Upper lobe of left lung (tissue), 4 donors: ENCODE measurements at regions not wholly inside any gene's neighbourhood (a gene's known extent, or its start where the extent isn't known, plus 50 kb on each side); places are given as distances from the start of the nearest gene placed in this dataset.

Experiments
- POLR2A ChIP-seq, 4 donors: fragments of 450-650 bp; IDR thresholded peaks; one replicate each; pipeline ENCODE4 v1.5.1; 2016 to 2017; ENCODE audit warnings: antibody characterized with exemption in 4 of 4, mild to moderate bottlenecking in 2 of 4
- POLR2AphosphoS5 ChIP-seq, 2 donors: sonication (generic); formaldehyde crosslinking; IDR thresholded peaks; one replicate each; pipeline ENCODE4 v1.5.1; 2017; ENCODE audit warnings: antibody characterized with exemption in 2 of 2
- TF ChIP-seq, protein P1 (sequence below), 6 experiments: fragments of 450-650 bp in 4 of 6; fragments of 200-600 bp in 2 of 6; sonication (generic) in 2 of 6; IDR thresholded peaks; one replicate each; pipeline ENCODE4 v1.5.1; 2016 to 2019; ENCODE audit warnings: antibody characterized with exemption in 6 of 6

DNA sequence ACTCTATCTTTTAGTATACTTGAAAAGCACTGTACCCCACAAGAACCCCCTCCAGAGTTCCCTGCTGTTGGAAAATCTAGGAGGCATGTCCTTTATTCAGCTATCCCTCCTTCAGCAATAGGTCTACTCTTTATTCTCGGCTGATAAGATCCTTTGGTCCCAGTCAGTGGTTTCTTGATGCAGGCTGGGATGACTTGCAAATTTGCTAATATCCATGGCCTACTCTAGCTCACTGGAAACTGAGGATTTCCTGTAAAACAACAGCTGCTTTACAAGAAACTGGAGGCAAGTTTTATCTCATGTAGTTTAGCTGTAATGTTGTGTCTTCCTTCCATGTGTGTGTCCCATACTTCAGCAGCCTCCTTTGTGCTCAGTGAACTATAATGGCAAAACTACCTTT is 183.9 kb upstream of the SCN7A start:
- TF ChIP-seq, protein P1, sequence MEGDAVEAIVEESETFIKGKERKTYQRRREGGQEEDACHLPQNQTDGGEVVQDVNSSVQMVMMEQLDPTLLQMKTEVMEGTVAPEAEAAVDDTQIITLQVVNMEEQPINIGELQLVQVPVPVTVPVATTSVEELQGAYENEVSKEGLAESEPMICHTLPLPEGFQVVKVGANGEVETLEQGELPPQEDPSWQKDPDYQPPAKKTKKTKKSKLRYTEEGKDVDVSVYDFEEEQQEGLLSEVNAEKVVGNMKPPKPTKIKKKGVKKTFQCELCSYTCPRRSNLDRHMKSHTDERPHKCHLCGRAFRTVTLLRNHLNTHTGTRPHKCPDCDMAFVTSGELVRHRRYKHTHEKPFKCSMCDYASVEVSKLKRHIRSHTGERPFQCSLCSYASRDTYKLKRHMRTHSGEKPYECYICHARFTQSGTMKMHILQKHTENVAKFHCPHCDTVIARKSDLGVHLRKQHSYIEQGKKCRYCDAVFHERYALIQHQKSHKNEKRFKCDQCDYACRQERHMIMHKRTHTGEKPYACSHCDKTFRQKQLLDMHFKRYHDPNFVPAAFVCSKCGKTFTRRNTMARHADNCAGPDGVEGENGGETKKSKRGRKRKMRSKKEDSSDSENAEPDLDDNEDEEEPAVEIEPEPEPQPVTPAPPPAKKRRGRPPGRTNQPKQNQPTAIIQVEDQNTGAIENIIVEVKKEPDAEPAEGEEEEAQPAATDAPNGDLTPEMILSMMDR (IDR thresholded peaks at IDR 0.05), result no peak
- TF ChIP-seq POLR2AphosphoS5 (IDR thresholded peaks at IDR 0.05) (no peak), POLR2A (IDR thresholded peaks at IDR 0.05) (no peak)
